ENCODE measurements at regions not wholly inside any gene's neighbourhood (a gene's known extent, or its start where the extent isn't known, plus 50 kb on each side); places are given as distances from the start of the nearest gene placed in this dataset.
A peak's percentile ranks its signal among the peaks of the same experiment; 100 is the strongest.

- DNase-seq (ENCODE audit: low read depth): no peak
These were observed 108.9 kb downstream of the FOXD1 start for GRCh38 chr5:73339711-73340110.

GRCh38 chr5:73339051-73339575 lies 109.5 kb downstream of the FOXD1 start:
- no peak for DNase-seq (ENCODE audit: low read depth)

- no peak for DNase-seq (ENCODE audit: low read depth)
These were observed 110.1 kb downstream of the FOXD1 start for GRCh38 chr5:73338256-73339050.

GRCh38 chr5:73337586-73338255 lies 110.9 kb downstream of the FOXD1 start:
- DNase-seq (ENCODE audit: low read depth): no peak

GRCh38 chr5:73336366-73336765 lies 112.2 kb downstream of the FOXD1 start:
- DNase-seq (ENCODE audit: low read depth): peak; percentile 28

GRCh38 chr5:73333944-73334703 lies 114.5 kb downstream of the FOXD1 start:
- DNase-seq (ENCODE audit: low read depth): no peak

GRCh38 chr5:73330613-73331012 lies 118.0 kb downstream of the FOXD1 start:
- no peak for DNase-seq (ENCODE audit: low read depth)

- DNase-seq (ENCODE audit: low read depth): no peak
These were observed 119.9 kb downstream of the FOXD1 start for GRCh38 chr5:73328640-73329039.

GRCh38 chr5:73327908-73328455 lies 120.6 kb downstream of the FOXD1 start:
- peak; percentile 67 for DNase-seq (ENCODE audit: low read depth)

- no peak for DNase-seq (ENCODE audit: low read depth)
These were observed 123.0 kb downstream of the FOXD1 start for GRCh38 chr5:73325546-73325945.

GRCh38 chr5:73323466-73323865 lies 125.1 kb downstream of the FOXD1 start:
- no peak for DNase-seq (ENCODE audit: low read depth)

- peak; percentile 38 for DNase-seq (ENCODE audit: low read depth)
These were observed 126.0 kb downstream of the FOXD1 start for GRCh38 chr5:73322437-73323076.

- peak; percentile 81 for DNase-seq (ENCODE audit: low read depth)
These were observed 126.7 kb downstream of the FOXD1 start for GRCh38 chr5:73321757-73322436.

GRCh38 chr5:73319036-73319435 lies 129.5 kb downstream of the FOXD1 start:
- no peak for DNase-seq (ENCODE audit: low read depth)

- no peak for DNase-seq (ENCODE audit: low read depth)
These were observed 130.3 kb downstream of the FOXD1 start for GRCh38 chr5:73318308-73318719.

- DNase-seq (ENCODE audit: low read depth): no peak
These were observed 131.1 kb downstream of the FOXD1 start for GRCh38 chr5:73317523-73317922.

GRCh38 chr5:73314395-73315257 lies 134.0 kb downstream of the FOXD1 start:
- no peak for DNase-seq (ENCODE audit: low read depth)

- peak; percentile 18 for DNase-seq (ENCODE audit: low read depth)
These were observed 135.6 kb downstream of the FOXD1 start for GRCh38 chr5:73312872-73313510.

Measured in myocyte (in vitro differentiated cells).